ENCODE measurements at regions not wholly inside any gene's neighbourhood (a gene's known extent, or its start where the extent isn't known, plus 50 kb on each side); places are given as distances from the start of the nearest gene placed in this dataset.

DNA sequence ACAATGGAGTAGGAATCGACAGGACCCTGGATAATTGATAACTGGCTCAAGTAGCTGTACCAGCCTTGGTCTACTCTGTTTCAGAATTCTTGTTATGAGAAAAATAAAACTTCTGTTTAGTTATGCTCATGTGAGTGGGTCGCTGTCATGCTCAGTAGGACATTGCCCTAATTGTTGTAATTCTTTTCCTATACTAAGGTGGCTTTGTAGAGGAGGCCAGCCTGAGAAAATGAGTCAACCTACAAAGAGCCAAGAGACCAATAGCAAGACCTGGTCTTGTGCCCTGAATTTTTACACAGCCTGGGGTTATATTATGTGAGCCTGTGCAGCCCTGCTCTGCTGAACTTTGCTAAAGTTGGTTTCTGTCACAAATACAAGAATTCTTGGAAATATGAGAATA is 238.4 kb downstream of the MEIS1 start:
- H3K4me3 Mint-ChIP-seq (ENCODE audit: unreplicated experiment) = no peak overlapping the region
- H3K9me3 Mint-ChIP-seq (ENCODE audit: unreplicated experiment) = no peaks in the 10 kb centered on the region
- TF ChIP-seq, protein P1, sequence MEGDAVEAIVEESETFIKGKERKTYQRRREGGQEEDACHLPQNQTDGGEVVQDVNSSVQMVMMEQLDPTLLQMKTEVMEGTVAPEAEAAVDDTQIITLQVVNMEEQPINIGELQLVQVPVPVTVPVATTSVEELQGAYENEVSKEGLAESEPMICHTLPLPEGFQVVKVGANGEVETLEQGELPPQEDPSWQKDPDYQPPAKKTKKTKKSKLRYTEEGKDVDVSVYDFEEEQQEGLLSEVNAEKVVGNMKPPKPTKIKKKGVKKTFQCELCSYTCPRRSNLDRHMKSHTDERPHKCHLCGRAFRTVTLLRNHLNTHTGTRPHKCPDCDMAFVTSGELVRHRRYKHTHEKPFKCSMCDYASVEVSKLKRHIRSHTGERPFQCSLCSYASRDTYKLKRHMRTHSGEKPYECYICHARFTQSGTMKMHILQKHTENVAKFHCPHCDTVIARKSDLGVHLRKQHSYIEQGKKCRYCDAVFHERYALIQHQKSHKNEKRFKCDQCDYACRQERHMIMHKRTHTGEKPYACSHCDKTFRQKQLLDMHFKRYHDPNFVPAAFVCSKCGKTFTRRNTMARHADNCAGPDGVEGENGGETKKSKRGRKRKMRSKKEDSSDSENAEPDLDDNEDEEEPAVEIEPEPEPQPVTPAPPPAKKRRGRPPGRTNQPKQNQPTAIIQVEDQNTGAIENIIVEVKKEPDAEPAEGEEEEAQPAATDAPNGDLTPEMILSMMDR (IDR thresholded peaks at IDR 0.05) = no peak
- peaks cover 25% of the 10 kb centered on the region for H3K27me3 Mint-ChIP-seq (ENCODE audit: unreplicated experiment)
- no peaks in the 10 kb centered on the region for H3K4me1 Mint-ChIP-seq (ENCODE audit: unreplicated experiment)
- no peak overlapping the region for H3K27ac Mint-ChIP-seq (ENCODE audit: unreplicated experiment)
- H3K36me3 Mint-ChIP-seq (ENCODE audit: unreplicated experiment) = no peaks in the 10 kb centered on the region
- DNase-seq (ENCODE audit: extremely low spot score, unreplicated experiment) = no peak

DNA sequence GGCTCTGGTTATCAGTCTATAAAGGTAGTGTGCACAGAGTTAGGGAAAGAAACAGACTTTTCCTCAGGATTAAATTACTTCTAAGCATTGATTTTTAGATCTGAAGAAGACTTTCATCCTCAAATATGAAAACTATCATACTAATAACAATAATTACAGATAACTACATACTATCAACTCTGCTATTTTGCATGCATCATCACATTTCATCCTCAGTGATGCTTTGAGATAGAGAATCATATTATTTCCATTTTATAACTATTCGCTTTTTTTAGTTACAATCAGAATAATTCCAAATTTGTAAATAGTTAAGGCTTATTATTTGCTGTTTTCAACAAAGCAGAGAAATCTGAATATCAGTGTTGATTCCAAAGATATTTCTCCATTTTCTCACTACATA is 239.2 kb downstream of the MEIS1 start:
- no peaks in the 10 kb centered on the region for H3K36me3 Mint-ChIP-seq (ENCODE audit: unreplicated experiment)
- DNase-seq (ENCODE audit: extremely low spot score, unreplicated experiment) = no peak
- H3K27ac Mint-ChIP-seq (ENCODE audit: unreplicated experiment) = no peak overlapping the region
- peaks cover 25% of the 10 kb centered on the region for H3K27me3 Mint-ChIP-seq (ENCODE audit: unreplicated experiment)
- H3K4me3 Mint-ChIP-seq (ENCODE audit: unreplicated experiment) = no peak overlapping the region
- no peaks in the 10 kb centered on the region for H3K4me1 Mint-ChIP-seq (ENCODE audit: unreplicated experiment)
- TF ChIP-seq, protein P1 (IDR thresholded peaks at IDR 0.05) = no peak
- no peaks in the 10 kb centered on the region for H3K9me3 Mint-ChIP-seq (ENCODE audit: unreplicated experiment)

DNA sequence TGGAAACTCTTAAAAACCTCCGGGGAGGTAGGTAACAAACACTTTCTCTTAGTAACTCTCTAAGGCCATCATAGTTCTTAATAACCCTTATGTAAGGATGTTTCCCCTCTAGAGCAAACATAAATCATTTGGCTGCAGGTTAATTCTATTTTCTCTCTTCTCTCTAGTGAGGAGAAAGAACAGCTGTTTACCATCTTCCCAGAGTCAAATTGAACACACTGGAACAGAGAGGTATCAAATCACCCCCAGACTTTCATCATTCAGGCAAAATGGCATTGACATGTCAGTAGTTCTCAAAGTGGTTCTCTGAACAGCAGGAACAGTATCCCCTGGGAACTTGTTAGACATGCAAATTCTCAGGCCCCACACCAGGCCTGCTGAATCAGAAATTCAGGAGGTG is 240.7 kb downstream of the MEIS1 start:
- Mint-ChIP-seq H3K9me3 (ENCODE audit: unreplicated experiment) (no peaks in the 10 kb centered on the region), H3K27me3 (ENCODE audit: unreplicated experiment) (peaks cover 20% of the 10 kb centered on the region), H3K36me3 (ENCODE audit: unreplicated experiment) (no peaks in the 10 kb centered on the region), H3K27ac (ENCODE audit: unreplicated experiment) (no peak overlapping the region), H3K4me3 (ENCODE audit: unreplicated experiment) (no peak overlapping the region), H3K4me1 (ENCODE audit: unreplicated experiment) (no peaks in the 10 kb centered on the region)
- TF ChIP-seq, protein P1 (IDR thresholded peaks at IDR 0.05) = no peak
- DNase-seq (ENCODE audit: extremely low spot score, unreplicated experiment) = no peak

DNA sequence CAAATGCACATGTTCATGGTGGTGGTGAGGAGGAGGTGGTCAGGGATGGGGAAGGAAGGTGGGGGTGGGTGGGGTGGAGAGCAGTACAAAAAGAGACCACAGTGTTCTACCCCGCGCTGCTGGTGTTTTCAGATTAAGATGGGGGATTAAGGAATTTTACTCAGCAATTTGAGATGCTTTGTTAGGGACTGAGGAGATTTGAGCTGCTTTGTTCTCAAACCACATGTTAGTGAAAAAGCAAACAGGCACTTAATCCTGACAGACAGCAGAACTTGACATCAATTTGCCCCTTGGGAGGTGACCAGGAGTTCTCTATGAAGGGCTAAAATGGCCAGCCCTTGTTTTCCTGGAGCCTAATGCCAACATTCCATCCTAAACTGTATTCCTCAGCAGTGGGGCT is 244.5 kb downstream of the MEIS1 start:
- no peaks in the 10 kb centered on the region for H3K36me3 Mint-ChIP-seq (ENCODE audit: unreplicated experiment)
- H3K9me3 Mint-ChIP-seq (ENCODE audit: unreplicated experiment) = no peaks in the 10 kb centered on the region
- no peak for DNase-seq (ENCODE audit: extremely low spot score, unreplicated experiment)
- TF ChIP-seq, protein P1 (IDR thresholded peaks at IDR 0.05) = no peak
- no peak overlapping the region for H3K4me3 Mint-ChIP-seq (ENCODE audit: unreplicated experiment)
- H3K27ac Mint-ChIP-seq (ENCODE audit: unreplicated experiment) = no peak overlapping the region
- H3K27me3 Mint-ChIP-seq (ENCODE audit: unreplicated experiment) = peaks cover 25% of the 10 kb centered on the region
- no peaks in the 10 kb centered on the region for H3K4me1 Mint-ChIP-seq (ENCODE audit: unreplicated experiment)

DNA sequence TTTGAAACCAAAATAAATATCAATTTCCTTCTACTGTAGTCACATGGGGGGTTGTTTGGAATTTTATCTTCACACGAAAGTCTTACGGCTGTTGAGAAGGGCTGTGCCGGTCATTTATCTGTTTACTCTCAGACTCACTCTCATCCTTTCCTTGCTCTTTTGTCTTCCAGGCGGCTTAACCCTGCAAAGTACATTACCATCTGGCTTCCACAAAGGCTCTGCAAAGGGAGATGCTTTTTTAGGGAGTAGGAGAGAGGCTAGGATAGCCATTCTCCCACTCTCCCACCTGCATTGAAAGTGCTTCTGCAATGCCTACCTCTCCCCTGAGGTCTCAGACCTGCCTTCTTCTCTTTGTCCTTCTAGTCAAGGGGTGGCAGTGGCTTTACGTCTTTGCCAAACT is 247.6 kb downstream of the MEIS1 start:
- TF ChIP-seq, protein P1 (IDR thresholded peaks at IDR 0.05) = no peak
- Mint-ChIP-seq H3K9me3 (ENCODE audit: unreplicated experiment) (no peaks in the 10 kb centered on the region), H3K27ac (ENCODE audit: unreplicated experiment) (no peak overlapping the region), H3K4me1 (ENCODE audit: unreplicated experiment) (no peaks in the 10 kb centered on the region), H3K4me3 (ENCODE audit: unreplicated experiment) (no peak overlapping the region), H3K36me3 (ENCODE audit: unreplicated experiment) (no peaks in the 10 kb centered on the region), H3K27me3 (ENCODE audit: unreplicated experiment) (peaks cover 21% of the 10 kb centered on the region)
- no peak for DNase-seq (ENCODE audit: extremely low spot score, unreplicated experiment)
